ENCODE measurements at regions not wholly inside any gene's neighbourhood (a gene's known extent, or its start where the extent isn't known, plus 50 kb on each side); places are given as distances from the start of the nearest gene placed in this dataset.

- DNase-seq: no peak
Observed at GRCh38 chr6:87847135-87847829, 145.2 kb upstream of the AKIRIN2 start.

DNA sequence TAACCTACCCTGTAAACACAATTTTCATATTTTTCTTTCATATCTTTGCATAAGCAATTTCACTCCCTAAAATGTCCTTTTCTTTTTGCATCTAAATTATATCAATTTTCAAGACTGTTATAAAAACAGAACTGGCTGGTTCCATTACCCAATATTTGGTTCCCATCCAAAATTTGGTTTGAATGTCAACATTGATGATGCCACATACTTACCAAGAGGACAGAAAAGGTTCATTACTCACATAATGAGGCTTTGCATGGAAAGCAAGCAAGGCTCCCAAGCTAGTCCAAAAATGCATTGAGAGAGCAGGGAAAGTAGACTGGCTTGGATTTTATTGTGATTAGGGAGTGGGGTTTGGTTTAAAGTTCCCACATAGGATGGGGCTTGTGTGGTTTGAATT lies 144.4 kb upstream of the AKIRIN2 start:
- no peak for DNase-seq

GRCh38 chr6:87840324-87840723 lies 138.3 kb upstream of the AKIRIN2 start:
- DNase-seq: no peak

- DNase-seq: no peak
Observed at GRCh38 chr6:87837876-87838275, 135.8 kb upstream of the AKIRIN2 start.

DNA sequence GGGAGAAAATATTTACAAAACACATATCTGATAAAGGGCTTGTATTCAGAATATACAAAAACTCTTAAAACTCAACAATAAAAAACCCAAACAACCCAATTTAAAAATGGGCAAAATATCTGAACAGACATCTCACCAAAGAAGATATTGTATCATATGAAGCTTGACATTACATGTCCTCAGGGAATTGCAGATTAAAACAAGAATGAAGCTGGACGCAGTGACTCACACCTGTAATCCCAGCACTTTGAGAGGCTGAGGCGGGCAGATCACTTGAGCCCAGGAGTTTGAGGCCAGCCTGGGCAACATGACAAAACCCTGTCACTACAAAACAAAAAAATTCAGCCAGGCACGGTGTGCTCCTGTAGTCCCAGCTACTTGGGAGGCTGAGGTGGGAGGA lies 135.4 kb upstream of the AKIRIN2 start:
- no peak for DNase-seq

DNA sequence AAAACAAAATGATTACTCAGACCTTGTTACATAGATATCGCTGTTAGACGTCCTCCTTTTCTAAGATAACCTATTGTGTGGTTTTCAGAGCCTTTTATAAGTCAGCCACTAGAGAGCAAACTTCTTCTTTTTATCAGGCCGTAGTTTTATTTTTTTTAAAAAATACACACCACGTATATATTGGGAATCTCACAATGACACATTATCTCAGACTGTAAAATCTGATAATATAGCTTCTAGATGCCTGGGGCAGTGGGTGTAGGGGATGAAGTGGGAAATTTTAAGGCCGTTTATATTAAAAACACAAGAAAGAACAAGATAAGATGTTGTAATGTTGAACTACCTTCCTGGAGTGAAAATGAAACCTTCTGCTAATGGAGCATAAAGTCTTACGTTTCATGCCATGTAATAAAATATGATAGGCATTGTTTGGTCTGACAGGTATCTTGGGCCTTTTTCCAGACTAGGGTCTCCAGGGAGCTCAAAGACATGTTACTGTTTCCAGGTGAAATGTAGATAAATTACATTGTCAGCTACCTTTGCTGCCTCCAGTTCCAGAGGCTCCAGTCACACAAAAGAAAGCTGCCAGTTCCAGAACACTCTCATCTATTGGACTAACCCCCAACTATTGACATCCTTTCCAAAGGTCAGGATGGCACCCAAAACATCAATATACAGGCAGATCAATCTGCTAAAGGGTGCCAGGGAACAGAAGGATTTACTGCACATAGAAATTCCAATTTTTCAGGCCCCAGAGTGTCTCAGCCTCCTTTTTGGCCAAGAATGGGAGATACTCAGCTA lies 130.2 kb upstream of the AKIRIN2 start:
- DNase-seq: peak in 1 of 2 donors; percentile 52

GRCh38 chr6:87830907-87831306 lies 128.9 kb upstream of the AKIRIN2 start:
- DNase-seq: no peak

- DNase-seq: no peak
Observed at GRCh38 chr6:87829622-87830121, 127.6 kb upstream of the AKIRIN2 start.

DNA sequence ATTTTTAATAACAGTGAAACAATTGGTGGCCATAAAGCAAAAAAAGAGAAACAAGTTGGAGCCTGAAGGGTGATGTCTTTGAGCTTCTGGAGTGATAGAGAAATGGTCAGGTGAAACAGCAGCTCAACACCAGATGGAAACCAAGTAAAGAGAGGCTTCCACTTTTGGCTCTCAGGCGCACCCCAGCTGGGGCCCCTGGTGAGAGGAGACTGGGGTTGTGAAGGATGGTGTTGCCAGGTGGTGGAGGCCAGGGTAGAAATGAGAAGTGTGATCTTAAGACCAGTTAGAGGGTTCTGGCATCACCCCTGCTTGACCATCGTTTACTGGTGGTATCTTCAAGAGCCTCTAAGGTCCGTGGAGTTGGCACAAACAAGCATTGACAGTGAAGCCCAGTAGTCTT lies 126.0 kb upstream of the AKIRIN2 start:
- no peak for DNase-seq

- DNase-seq: no peak
Observed at GRCh38 chr6:87827346-87827745, 125.3 kb upstream of the AKIRIN2 start.

- DNase-seq: no peak
Observed at GRCh38 chr6:87826424-87826823, 124.4 kb upstream of the AKIRIN2 start.

GRCh38 chr6:87825821-87826221 lies 123.8 kb upstream of the AKIRIN2 start:
- peak in 1 of 2 donors; percentile 57 for DNase-seq

DNA sequence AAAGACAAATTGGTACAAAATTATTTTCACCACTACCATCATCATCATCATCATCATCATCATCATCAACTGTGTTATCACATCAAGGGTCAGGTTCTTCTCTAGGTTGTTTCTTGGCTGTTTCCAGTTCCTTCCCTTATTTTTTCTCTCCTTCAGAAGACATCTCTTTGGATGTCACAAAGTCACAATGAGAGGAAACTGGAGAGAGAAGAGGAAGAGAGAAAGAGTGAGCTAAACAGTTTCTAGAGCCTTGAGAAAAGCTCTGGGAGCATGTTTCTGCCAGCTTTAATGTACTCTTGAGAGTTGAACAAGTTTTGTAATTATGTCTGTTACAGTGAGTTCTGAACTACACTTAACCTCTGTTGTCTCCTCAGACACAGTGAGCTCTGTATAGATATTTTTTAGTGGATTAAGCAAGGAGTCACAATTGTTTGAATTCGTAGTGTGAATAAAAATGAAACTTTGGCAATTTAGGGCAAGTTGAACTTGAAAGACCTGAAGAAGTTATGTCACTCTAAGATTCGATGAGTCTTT lies 123.0 kb upstream of the AKIRIN2 start:
- DNase-seq: no peak

DNA sequence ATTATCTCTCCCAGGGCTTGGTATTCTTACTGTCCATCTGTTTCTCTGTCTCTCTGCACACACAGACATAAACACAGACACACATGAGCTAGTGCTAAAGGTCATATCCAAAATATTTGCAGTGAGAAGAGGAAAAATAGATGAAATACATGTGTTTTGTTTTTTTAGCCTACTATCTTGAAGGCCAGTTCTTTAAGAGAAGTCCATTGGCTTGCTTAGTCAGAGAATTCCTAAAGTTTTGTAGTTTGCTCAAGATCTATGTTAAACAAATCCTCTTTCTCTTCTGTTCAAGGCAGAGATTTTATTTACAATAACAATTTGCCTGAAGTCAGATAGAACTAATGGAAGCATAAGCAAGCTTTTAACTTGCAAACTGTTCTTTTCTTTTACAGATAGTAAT lies 120.0 kb upstream of the AKIRIN2 start:
- no peak for DNase-seq

DNA sequence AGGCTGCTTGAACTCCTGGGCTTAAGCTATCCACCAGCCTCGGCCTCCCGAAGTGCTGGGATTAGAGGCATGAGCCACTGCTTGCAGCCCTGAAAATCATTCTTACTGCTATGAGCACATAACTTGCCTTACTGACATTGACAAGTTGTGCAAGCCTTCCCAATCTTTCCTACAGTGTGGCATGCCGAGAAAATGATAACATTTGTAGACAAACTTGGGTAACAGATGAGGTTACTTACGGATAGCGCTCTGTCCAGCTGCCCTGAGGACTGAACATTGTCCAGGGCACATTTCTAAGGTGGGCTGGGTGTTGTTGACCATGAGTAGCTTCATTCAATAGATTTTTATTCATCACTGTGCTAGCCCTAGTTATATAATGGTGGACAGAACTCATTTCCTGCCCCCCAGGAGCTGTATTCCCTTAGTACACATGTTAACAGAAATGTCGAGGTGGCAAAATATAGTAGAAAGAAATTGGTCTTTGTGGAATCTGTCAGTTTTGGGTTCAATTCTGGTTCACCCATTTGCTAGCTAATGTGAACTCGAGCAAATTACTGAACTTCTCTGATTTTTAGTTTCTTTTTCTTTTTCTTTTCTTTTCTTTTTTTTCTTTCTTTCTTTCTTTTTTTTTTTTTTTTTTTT lies 118.4 kb upstream of the AKIRIN2 start:
- DNase-seq: no peak

- DNase-seq: no peak
Observed at GRCh38 chr6:87817183-87817582, 115.2 kb upstream of the AKIRIN2 start.

DNA sequence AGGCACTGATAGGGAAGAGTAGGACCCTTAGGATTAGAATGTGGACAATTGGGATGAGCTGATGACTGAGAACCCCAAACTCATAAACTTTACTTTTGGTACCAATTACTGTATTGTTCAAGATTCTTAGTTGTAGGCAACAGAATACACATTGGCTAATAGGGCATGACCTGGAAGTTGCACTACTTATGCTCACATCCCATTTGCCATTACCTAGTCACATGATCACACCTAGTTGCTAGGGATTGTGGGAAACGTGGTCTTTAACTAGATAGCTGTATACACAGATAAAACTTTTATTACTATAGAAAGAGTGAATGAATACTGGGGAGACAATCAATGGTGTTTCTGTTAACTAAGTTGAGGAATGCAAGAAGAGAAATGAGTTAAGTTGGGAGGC lies 113.4 kb upstream of the AKIRIN2 start:
- DNase-seq: no peak

GRCh38 chr6:87808005-87808757 lies 106.1 kb upstream of the AKIRIN2 start:
- DNase-seq: no peak

GRCh38 chr6:87807475-87807874 lies 105.4 kb upstream of the AKIRIN2 start:
- no peak for DNase-seq

GRCh38 chr6:87806635-87807034 lies 104.6 kb upstream of the AKIRIN2 start:
- DNase-seq: no peak

DNA sequence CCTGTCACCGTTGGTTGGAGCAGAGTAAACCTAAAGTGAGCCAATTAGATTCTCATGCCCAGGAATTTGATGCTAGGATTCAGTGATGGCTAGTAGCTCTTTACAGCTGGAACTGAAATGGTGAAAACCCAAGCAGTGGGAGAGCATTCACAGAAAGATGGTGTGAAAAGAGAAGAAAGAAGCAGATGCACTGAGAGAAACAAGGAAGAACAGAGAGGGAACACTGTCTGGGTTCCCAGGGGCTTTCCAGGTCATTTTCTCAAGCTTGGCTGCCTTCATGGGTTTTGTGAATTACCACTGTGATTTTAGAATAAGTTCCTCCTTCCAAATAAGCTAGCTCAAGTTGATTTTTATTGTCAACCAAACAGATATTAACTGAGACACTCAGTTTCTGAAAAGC lies 104.1 kb upstream of the AKIRIN2 start:
- no peak for DNase-seq

GRCh38 chr6:87803791-87804190 lies 101.8 kb upstream of the AKIRIN2 start:
- DNase-seq: no peak

GRCh38 chr6:87799651-87800050 lies 97.6 kb upstream of the AKIRIN2 start:
- no peak for DNase-seq

Measured in CD4-positive, alpha-beta T cell treated with Interferon alpha-2 for 1 hour (primary cell).